ENCODE measurements at regions not wholly inside any gene's neighbourhood (a gene's known extent, or its start where the extent isn't known, plus 50 kb on each side); places are given as distances from the start of the nearest gene placed in this dataset.

DNA sequence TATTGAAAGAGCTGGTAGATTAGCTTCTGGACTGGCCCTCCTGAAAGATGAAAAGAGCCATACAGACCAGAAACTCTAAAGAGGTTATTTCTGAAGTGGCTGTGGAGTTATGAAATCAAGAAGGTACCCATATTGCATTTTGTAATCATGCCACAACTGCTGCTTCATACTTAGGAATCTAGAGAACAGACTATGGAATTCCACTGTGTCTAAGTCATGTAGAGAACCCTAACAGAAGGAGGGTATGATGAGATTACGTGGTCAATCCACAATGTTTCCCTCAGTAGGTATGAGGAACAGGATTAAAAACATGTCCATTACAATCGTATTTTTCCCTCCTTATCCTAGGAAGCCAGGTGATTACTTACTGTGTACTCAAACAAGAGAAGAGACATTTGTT is 708.8 kb downstream of the RERGL start:
- no peaks in the 10 kb centered on the region for H3K4me1 Mint-ChIP-seq
- ChIA-PET POLR2A (no interaction called here), CTCF (no interaction called here)
- TF ChIP-seq, protein P1, sequence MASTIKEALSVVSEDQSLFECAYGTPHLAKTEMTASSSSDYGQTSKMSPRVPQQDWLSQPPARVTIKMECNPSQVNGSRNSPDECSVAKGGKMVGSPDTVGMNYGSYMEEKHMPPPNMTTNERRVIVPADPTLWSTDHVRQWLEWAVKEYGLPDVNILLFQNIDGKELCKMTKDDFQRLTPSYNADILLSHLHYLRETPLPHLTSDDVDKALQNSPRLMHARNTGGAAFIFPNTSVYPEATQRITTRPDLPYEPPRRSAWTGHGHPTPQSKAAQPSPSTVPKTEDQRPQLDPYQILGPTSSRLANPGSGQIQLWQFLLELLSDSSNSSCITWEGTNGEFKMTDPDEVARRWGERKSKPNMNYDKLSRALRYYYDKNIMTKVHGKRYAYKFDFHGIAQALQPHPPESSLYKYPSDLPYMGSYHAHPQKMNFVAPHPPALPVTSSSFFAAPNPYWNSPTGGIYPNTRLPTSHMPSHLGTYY (CRISPR knock-in tag; IDR thresholded peaks at IDR 0.05) = no peak
- no peak for TF ChIP-seq ZNF671 (CRISPR knock-in tag; IDR thresholded peaks at IDR 0.05)
- TF ChIP-seq, protein P2, sequence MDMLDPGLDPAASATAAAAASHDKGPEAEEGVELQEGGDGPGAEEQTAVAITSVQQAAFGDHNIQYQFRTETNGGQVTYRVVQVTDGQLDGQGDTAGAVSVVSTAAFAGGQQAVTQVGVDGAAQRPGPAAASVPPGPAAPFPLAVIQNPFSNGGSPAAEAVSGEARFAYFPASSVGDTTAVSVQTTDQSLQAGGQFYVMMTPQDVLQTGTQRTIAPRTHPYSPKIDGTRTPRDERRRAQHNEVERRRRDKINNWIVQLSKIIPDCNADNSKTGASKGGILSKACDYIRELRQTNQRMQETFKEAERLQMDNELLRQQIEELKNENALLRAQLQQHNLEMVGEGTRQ (CRISPR knock-in tag; IDR thresholded peaks at IDR 0.05) = no peak
- TF ChIP-seq, protein P3, sequence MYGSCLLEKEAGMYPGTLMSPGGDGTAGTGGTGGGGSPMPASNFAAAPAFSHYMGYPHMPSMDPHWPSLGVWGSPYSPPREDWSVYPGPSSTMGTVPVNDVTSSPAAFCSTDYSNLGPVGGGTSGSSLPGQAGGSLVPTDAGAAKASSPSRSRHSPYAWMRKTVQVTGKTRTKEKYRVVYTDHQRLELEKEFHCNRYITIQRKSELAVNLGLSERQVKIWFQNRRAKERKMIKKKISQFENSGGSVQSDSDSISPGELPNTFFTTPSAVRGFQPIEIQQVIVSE (CRISPR knock-in tag; IDR thresholded peaks at IDR 0.05; ENCODE audit: borderline replicate concordance) = no peak
- no peak for TF ChIP-seq GABPB1 (CRISPR knock-in tag; IDR thresholded peaks at IDR 0.05)
- TF ChIP-seq JAZF1 (CRISPR knock-in tag; IDR thresholded peaks at IDR 0.05) = no peak
- TF ChIP-seq ATF1 (CRISPR knock-in tag; IDR thresholded peaks at IDR 0.05) = no peak
- TF ChIP-seq, protein P4, sequence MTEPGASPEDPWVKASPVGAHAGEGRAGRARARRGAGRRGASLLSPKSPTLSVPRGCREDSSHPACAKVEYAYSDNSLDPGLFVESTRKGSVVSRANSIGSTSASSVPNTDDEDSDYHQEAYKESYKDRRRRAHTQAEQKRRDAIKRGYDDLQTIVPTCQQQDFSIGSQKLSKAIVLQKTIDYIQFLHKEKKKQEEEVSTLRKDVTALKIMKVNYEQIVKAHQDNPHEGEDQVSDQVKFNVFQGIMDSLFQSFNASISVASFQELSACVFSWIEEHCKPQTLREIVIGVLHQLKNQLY (CRISPR knock-in tag; IDR thresholded peaks at IDR 0.05) = no peak
- TF ChIP-seq, protein P5, sequence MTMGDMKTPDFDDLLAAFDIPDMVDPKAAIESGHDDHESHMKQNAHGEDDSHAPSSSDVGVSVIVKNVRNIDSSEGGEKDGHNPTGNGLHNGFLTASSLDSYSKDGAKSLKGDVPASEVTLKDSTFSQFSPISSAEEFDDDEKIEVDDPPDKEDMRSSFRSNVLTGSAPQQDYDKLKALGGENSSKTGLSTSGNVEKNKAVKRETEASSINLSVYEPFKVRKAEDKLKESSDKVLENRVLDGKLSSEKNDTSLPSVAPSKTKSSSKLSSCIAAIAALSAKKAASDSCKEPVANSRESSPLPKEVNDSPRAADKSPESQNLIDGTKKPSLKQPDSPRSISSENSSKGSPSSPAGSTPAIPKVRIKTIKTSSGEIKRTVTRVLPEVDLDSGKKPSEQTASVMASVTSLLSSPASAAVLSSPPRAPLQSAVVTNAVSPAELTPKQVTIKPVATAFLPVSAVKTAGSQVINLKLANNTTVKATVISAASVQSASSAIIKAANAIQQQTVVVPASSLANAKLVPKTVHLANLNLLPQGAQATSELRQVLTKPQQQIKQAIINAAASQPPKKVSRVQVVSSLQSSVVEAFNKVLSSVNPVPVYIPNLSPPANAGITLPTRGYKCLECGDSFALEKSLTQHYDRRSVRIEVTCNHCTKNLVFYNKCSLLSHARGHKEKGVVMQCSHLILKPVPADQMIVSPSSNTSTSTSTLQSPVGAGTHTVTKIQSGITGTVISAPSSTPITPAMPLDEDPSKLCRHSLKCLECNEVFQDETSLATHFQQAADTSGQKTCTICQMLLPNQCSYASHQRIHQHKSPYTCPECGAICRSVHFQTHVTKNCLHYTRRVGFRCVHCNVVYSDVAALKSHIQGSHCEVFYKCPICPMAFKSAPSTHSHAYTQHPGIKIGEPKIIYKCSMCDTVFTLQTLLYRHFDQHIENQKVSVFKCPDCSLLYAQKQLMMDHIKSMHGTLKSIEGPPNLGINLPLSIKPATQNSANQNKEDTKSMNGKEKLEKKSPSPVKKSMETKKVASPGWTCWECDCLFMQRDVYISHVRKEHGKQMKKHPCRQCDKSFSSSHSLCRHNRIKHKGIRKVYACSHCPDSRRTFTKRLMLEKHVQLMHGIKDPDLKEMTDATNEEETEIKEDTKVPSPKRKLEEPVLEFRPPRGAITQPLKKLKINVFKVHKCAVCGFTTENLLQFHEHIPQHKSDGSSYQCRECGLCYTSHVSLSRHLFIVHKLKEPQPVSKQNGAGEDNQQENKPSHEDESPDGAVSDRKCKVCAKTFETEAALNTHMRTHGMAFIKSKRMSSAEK (CRISPR knock-in tag; IDR thresholded peaks at IDR 0.05; ENCODE audit: borderline replicate concordance) = no peak
- TF ChIP-seq, protein P6, sequence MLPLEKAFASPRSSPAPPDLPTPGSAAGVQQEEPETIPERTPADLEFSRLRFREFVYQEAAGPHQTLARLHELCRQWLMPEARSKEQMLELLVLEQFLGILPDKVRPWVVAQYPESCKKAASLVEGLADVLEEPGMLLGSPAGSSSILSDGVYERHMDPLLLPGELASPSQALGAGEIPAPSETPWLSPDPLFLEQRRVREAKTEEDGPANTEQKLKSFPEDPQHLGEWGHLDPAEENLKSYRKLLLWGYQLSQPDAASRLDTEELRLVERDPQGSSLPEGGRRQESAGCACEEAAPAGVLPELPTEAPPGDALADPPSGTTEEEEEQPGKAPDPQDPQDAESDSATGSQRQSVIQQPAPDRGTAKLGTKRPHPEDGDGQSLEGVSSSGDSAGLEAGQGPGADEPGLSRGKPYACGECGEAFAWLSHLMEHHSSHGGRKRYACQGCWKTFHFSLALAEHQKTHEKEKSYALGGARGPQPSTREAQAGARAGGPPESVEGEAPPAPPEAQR (CRISPR knock-in tag; IDR thresholded peaks at IDR 0.05) = no peak
- TF ChIP-seq, protein P7, sequence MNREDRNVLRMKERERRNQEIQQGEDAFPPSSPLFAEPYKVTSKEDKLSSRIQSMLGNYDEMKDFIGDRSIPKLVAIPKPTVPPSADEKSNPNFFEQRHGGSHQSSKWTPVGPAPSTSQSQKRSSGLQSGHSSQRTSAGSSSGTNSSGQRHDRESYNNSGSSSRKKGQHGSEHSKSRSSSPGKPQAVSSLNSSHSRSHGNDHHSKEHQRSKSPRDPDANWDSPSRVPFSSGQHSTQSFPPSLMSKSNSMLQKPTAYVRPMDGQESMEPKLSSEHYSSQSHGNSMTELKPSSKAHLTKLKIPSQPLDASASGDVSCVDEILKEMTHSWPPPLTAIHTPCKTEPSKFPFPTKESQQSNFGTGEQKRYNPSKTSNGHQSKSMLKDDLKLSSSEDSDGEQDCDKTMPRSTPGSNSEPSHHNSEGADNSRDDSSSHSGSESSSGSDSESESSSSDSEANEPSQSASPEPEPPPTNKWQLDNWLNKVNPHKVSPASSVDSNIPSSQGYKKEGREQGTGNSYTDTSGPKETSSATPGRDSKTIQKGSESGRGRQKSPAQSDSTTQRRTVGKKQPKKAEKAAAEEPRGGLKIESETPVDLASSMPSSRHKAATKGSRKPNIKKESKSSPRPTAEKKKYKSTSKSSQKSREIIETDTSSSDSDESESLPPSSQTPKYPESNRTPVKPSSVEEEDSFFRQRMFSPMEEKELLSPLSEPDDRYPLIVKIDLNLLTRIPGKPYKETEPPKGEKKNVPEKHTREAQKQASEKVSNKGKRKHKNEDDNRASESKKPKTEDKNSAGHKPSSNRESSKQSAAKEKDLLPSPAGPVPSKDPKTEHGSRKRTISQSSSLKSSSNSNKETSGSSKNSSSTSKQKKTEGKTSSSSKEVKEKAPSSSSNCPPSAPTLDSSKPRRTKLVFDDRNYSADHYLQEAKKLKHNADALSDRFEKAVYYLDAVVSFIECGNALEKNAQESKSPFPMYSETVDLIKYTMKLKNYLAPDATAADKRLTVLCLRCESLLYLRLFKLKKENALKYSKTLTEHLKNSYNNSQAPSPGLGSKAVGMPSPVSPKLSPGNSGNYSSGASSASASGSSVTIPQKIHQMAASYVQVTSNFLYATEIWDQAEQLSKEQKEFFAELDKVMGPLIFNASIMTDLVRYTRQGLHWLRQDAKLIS (CRISPR knock-in tag; IDR thresholded peaks at IDR 0.05; ENCODE audit: borderline replicate concordance) = no peak
- no peak for TF ChIP-seq ZNF138 (CRISPR knock-in tag; conservative IDR thresholded peaks at IDR 0.05)
- TF ChIP-seq ZNF232 (CRISPR knock-in tag; IDR thresholded peaks at IDR 0.05) = no peak
- no peak for TF ChIP-seq TP53 (CRISPR knock-in tag; IDR thresholded peaks at IDR 0.05)
- TF ChIP-seq, protein P8, sequence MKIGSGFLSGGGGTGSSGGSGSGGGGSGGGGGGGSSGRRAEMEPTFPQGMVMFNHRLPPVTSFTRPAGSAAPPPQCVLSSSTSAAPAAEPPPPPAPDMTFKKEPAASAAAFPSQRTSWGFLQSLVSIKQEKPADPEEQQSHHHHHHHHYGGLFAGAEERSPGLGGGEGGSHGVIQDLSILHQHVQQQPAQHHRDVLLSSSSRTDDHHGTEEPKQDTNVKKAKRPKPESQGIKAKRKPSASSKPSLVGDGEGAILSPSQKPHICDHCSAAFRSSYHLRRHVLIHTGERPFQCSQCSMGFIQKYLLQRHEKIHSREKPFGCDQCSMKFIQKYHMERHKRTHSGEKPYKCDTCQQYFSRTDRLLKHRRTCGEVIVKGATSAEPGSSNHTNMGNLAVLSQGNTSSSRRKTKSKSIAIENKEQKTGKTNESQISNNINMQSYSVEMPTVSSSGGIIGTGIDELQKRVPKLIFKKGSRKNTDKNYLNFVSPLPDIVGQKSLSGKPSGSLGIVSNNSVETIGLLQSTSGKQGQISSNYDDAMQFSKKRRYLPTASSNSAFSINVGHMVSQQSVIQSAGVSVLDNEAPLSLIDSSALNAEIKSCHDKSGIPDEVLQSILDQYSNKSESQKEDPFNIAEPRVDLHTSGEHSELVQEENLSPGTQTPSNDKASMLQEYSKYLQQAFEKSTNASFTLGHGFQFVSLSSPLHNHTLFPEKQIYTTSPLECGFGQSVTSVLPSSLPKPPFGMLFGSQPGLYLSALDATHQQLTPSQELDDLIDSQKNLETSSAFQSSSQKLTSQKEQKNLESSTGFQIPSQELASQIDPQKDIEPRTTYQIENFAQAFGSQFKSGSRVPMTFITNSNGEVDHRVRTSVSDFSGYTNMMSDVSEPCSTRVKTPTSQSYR (CRISPR knock-in tag; IDR thresholded peaks at IDR 0.05) = no peak
- no peak for TF ChIP-seq ZNF423 (CRISPR knock-in tag; IDR thresholded peaks at IDR 0.05)
- no peak for TF ChIP-seq NR1H2 (CRISPR knock-in tag; IDR thresholded peaks at IDR 0.05)
- TF ChIP-seq, protein P9, sequence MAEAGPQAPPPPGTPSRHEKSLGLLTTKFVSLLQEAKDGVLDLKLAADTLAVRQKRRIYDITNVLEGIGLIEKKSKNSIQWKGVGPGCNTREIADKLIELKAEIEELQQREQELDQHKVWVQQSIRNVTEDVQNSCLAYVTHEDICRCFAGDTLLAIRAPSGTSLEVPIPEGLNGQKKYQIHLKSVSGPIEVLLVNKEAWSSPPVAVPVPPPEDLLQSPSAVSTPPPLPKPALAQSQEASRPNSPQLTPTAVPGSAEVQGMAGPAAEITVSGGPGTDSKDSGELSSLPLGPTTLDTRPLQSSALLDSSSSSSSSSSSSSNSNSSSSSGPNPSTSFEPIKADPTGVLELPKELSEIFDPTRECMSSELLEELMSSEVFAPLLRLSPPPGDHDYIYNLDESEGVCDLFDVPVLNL (CRISPR knock-in tag; IDR thresholded peaks at IDR 0.05; ENCODE audit: borderline replicate concordance, low read depth) = no peak
- H3K4me3 Mint-ChIP-seq = no peak overlapping the region
- H3K9me3 Mint-ChIP-seq = peaks cover 7% of the 10 kb centered on the region; the same call in 1 of the 2 replicates
- no peaks in the 10 kb centered on the region for H3K36me3 Mint-ChIP-seq
- no peaks in the 10 kb centered on the region; the same call in 1 of the 2 replicates for H3K27me3 Mint-ChIP-seq (ENCODE audit: low read depth)
- ATAC-seq (no peak), DNase-seq (ENCODE audit: low spot score) (no peak)
- no peak overlapping the region for H3K27ac Mint-ChIP-seq
